Esophagus squamous epithelium (tissue), 5 donors: ENCODE measurements at regions not wholly inside any gene's neighbourhood (a gene's known extent, or its start where the extent isn't known, plus 50 kb on each side); places are given as distances from the start of the nearest gene placed in this dataset.
A peak's percentile ranks its signal among the peaks of the same experiment; 100 is the strongest.

Experiments used
- DNase-seq: peaks from one replicate; lab custom pipeline; 2025; lab: John Stamatoyannopoulos, UW
- H3K27ac ChIP-seq, 4 donors: fragments of 200-600 bp; sonication (generic); one replicate each; pipeline ENCODE4 v1.5.1; 2016 to 2019; ENCODE audit warnings: mild to moderate bottlenecking in 1 of 4
- H3K27me3 ChIP-seq, 4 donors: fragments of 200-600 bp; sonication (generic); 1 replicate in 3 of 4; 2 replicates in 1 of 4; pipeline versions ENCODE4 v1.5.1 to v1.6.0; 2017 to 2021; ENCODE audit warnings: antibody characterized with exemption in 1 of 4
- H3K36me3 ChIP-seq, 3 donors: fragments of 200-600 bp; sonication (generic); one replicate each; pipeline ENCODE4 v1.5.1; 2016 to 2019
- H3K4me1 ChIP-seq, 3 donors: fragments of 200-600 bp; sonication (generic); one replicate each; pipeline ENCODE4 v1.5.1; 2017 to 2019
- H3K4me3 ChIP-seq, 4 donors: fragments of 200-600 bp; sonication (generic); 1 replicate in 3 of 4; 2 replicates in 1 of 4; pipeline ENCODE4 v1.5.1; 2016 to 2019; ENCODE audit warnings: mild to moderate bottlenecking in 2 of 4, moderate library complexity in 1 of 4
- H3K9me3 ChIP-seq, 3 donors: fragments of 200-600 bp; sonication (generic); one replicate each; pipeline ENCODE4 v1.5.1; 2016 to 2019
- CTCF ChIP-seq, 6 experiments: fragments of 450-650 bp in 4 of 6; fragments of 200-600 bp in 2 of 6; sonication (generic) in 2 of 6; IDR thresholded peaks; one replicate each; pipeline ENCODE4 v1.5.1; 2016 to 2019; ENCODE audit warnings: antibody characterized with exemption in 6 of 6, mild to moderate bottlenecking in 4 of 6, moderate library complexity in 4 of 6
- POLR2A ChIP-seq, 4 donors: fragments of 450-650 bp; IDR thresholded peaks; one replicate each; pipeline ENCODE4 v1.6.1; 2017; ENCODE audit warnings: antibody characterized with exemption in 4 of 4, mild to moderate bottlenecking in 4 of 4, moderate library complexity in 3 of 4
- WGBS, 2 donors: methylation state at CpG; one replicate each; pipeline ENCODE4 v1.1.5; 2018; 5-methylcytosine and 5-hydroxymethylcytosine counted together
- intact Hi-C: fragments of 100-400 bp; cut with DNase I; formaldehyde crosslinking; loops from one replicate; pipeline ENCODE4 v1.15.0; 2022
- donor health status: DM: yes; HTN: yes; CAD: no.

- intact Hi-C loops = no loop called here
- Histone ChIP-seq H3K36me3 (no peaks in the 10 kb centered on the region), H3K4me3 (no peak overlapping the region), H3K27me3 (no peaks in the 10 kb centered on the region), H3K27ac (peak overlapping the region in 1 of 4 donors; percentile 57), H3K4me1 (peaks cover 0 to 9% (median 8%) of the 10 kb centered on the region in 3 donors), H3K9me3 (no peaks in the 10 kb centered on the region)
- WGBS, 2 donors = 91 to 97% methylated on average over 3 of the region's 3 CpGs
- no peak for DNase-seq
- TF ChIP-seq POLR2A (IDR thresholded peaks at IDR 0.05) (no peak), CTCF (IDR thresholded peaks at IDR 0.05) (no peak)
These were observed 245.9 kb upstream of the IRF2BP2 start for GRCh38 chr1:234855851-234856250.

GRCh38 chr1:234854645-234855039, 244.7 kb upstream of the IRF2BP2 start:
- Histone ChIP-seq H3K9me3 (no peaks in the 10 kb centered on the region), H3K4me1 (peaks cover 0 to 9% (median 8%) of the 10 kb centered on the region in 3 donors), H3K4me3 (no peak overlapping the region), H3K27ac (no peak overlapping the region), H3K36me3 (no peaks in the 10 kb centered on the region), H3K27me3 (no peaks in the 10 kb centered on the region)
- TF ChIP-seq POLR2A (IDR thresholded peaks at IDR 0.05) (no peak), CTCF (IDR thresholded peaks at IDR 0.05) (no peak)
- DNase-seq = no peak
- 67 to 100% methylated on average over 1 of the region's 1 CpG for WGBS, 2 donors
- intact Hi-C loops = no loop called here

DNA sequence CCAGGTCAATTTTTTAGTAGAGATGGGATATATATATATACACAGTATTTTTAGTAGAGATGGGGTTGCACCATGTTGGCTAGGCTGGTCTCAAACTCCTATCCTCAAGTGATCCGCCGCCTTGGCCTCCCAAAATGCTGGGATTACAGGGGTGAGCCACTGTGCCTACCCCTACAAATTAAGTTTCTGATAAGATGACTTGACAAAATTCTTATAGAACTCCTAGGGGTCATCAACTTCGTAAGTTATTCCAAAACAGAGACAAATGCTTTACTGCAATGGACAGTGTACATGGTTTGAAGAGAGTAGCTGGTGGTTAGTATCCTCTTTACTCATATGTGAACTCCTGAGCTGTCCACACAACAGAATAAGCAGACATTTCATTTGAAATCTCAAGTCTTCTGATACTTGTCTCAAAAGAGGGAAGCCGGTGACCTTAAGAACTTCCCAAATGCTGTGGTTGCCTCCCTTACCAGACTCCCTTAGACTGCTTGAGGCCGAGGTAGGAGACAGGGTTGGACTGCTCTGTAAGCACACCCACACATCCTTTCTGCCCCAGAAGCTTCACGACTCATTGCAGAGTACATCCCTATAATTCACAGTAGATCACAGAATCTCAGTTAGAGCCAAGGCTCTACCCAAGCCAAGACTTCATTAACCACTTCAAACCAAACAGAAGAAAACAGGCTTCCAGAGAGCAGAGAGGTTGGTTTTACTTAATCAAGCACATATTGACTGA, 244.1 kb upstream of the IRF2BP2 start:
- no peaks in the 10 kb centered on the region for H3K27me3 ChIP-seq
- no peak overlapping the region for H3K27ac ChIP-seq
- H3K36me3 ChIP-seq = no peaks in the 10 kb centered on the region
- H3K4me1 ChIP-seq = peaks cover 0 to 9% (median 8%) of the 10 kb centered on the region in 3 donors
- intact Hi-C loops = no loop called here
- TF ChIP-seq POLR2A (IDR thresholded peaks at IDR 0.05) = no peak
- TF ChIP-seq CTCF (IDR thresholded peaks at IDR 0.05) = no peak
- DNase-seq = no peak
- 69 to 75% methylated on average over 4 to 6 of the region's 6 CpGs for WGBS, 2 donors
- no peaks in the 10 kb centered on the region for H3K9me3 ChIP-seq
- no peak overlapping the region for H3K4me3 ChIP-seq

GRCh38 chr1:234852659-234853058, 242.7 kb upstream of the IRF2BP2 start:
- WGBS, 2 donors = 97 to 99% methylated on average over 3 of the region's 3 CpGs
- Histone ChIP-seq H3K27me3 (no peaks in the 10 kb centered on the region), H3K9me3 (no peaks in the 10 kb centered on the region), H3K4me3 (no peak overlapping the region), H3K27ac (no peak overlapping the region), H3K36me3 (no peaks in the 10 kb centered on the region), H3K4me1 (peaks cover 0 to 9% (median 8%) of the 10 kb centered on the region in 3 donors)
- TF ChIP-seq CTCF (IDR thresholded peaks at IDR 0.05) = no peak
- intact Hi-C loops = no loop called here
- DNase-seq = no peak

DNA sequence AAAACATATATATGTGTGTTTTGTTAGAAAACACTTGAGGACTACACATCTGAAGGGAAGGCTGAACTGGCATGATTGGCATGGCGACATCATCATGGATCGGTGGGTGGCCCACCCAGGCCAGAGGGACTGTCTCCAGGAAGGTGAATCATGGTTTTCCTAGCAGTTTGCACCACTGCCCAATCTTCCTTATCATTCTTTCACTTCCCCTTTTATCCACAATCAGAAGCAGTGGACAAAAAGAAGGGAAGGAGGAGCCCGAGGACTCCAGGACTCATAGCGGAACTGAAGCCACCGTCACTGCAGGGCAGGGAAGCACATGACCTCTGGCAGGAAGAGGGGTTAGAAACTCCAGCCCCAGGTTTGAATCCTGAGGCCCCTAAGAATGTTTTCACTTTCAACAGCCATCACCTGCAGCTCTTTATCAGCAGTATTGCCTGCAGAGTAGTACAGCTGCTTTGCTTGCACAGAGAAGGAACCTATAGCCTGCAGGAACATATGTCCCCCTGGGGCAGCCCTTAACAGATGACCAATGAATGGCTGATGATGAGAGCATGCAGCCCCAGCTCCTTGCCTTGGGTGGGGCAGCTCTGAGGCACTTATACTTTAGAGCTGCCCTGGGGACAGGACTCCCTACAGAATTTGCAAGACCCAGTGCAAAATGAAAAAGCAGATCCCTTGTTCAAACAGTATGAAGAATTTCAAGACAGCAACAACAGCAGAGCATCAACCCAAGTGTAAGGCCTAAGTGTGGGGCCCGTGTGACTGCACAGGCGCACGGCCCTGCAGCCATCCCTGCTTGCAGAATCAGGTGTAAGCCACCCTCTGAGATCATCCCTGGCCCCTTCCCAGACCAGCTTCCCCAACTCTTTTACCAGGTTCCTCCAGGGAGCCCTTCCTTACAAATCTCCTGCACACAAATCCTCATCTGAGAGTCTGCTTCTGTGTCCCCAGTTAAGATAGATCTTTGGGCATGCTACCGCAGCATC, 241.8 kb upstream of the IRF2BP2 start:
- no peak overlapping the region for H3K4me3 ChIP-seq
- TF ChIP-seq POLR2A (IDR thresholded peaks at IDR 0.05) = no peak
- no peak for TF ChIP-seq CTCF (IDR thresholded peaks at IDR 0.05)
- H3K27ac ChIP-seq = no peak overlapping the region
- peaks cover 0 to 9% (median 8%) of the 10 kb centered on the region in 3 donors for H3K4me1 ChIP-seq
- no peaks in the 10 kb centered on the region for H3K9me3 ChIP-seq
- intact Hi-C loops = no loop called here
- H3K36me3 ChIP-seq = no peaks in the 10 kb centered on the region
- 55 to 64% methylated on average over 8 to 9 of the region's 9 CpGs for WGBS, 2 donors
- no peak for DNase-seq
- H3K27me3 ChIP-seq = no peaks in the 10 kb centered on the region
